GM21529 (cell line): ENCODE measurements at regions not wholly inside any gene's neighbourhood (a gene's known extent, or its start where the extent isn't known, plus 50 kb on each side); places are given as distances from the start of the nearest gene placed in this dataset.

Source experiments
- ATAC-seq: cut with Tn5 transposase; IDR thresholded peaks from one replicate; pipeline ENCODE4 v1.9.1; 2021; ENCODE audit not compliant: unreplicated experiment

DNA sequence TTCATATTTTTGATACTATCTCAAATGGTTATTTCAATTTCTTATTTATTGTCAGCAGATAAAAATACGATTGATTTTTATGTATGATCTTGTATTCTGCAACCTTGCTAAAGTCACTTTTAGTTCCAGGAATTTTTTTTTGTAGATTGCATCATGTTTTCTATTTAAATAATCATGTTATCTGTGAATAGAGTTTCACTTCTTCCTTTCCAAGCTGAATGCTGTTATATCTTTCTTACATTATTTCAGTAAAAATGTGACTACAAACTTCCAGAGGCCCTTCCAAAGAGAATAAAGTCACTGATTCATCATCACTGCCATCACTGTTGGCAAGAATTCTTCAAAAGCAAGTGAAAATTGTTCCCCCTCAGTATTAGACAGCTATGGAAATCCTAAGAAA lies 104.7 kb upstream of the RAP1B start:
- no peak for ATAC-seq

DNA sequence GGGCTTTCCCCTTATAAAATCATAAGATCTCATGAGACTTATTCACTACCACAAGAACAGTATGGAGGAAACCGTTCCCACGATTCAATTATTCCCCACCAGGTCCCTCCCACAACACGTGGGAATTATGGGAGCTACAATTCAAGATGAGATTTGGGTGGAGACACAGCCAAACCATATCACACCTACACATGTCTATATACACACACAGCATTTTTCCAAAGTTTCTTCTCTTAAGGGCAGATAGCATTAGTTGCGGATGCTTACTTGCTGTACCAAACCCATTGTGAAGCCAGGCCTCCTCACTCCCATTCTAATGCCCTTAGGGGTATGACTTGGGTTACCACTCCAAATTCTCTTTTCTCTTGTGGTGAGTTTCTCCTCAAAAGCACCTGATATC lies 104.1 kb upstream of the RAP1B start:
- no peak for ATAC-seq

DNA sequence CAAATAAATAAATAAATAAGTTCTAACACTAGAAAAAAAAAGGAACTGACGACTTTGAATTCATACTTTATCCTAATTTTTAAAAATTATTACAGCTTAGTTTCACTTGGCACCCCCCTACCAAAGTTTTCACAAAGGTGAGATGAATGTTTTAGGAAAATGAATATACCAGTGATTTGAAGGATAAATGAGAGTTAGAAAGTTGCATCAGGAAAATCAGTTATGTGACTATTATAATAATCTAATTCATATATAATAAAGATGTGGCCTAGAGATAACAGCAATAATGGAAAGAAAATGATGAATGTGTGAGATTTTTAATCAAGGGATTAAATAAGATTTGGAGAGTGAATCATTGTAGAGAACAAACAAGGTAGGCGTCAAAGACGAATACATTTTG lies 103.0 kb upstream of the RAP1B start:
- ATAC-seq = no peak

DNA sequence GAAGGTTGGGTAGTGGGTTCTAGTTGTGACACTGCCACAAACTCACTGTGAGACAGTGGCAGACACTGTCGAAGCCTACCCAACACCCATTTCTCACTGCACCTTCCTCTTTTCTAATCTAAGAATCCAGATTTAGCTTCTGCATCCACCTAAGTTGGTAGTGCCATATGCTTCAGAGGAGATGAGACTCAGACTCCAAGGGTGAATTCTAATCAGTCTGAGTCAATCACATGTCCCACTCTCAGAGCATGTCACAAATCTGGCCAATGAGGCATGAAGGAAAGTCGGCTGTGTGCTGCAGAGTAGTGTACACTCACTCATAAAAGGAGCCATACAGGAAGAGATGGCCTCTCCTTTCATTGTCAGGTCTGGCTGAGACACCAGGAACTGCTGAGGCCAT lies 102.1 kb upstream of the RAP1B start:
- no peak for ATAC-seq

DNA sequence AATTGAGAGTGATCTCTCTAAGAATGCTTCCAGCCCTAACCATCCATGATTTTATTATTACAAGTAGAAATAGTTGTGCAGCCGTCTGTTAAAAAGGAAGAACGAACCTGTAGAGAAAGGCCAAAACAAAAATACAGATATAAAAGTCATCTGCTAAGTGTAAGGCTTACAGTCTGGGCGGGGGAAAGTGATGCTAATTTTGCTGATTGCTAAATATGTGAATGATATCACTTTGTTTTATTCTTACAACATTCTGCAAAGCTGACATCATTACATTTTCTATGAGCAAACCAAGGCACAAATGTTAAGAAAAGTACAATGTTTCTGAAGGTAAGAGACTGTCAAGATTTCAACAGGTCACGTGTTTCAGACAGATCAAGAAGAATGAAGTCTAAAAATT lies 101.5 kb upstream of the RAP1B start:
- ATAC-seq = no peak

DNA sequence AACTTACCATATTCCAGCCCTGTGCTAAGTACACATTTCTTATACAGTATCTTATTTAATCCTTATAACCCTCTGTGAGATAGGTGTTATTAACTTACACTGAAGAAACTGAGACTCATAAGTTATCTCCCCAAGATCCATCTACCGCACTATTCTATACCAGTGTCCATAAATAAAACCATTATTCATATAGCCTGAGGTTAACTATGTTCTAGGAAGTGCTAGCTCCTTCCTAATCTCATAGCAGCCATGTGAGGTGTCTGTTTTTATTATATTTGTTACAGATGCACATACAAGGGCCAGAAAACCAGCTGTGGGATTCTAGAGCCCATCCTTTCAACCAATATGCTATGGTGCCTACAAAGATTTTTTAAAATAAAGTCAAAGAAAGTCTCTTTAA lies 100.3 kb upstream of the RAP1B start:
- no peak for ATAC-seq

DNA sequence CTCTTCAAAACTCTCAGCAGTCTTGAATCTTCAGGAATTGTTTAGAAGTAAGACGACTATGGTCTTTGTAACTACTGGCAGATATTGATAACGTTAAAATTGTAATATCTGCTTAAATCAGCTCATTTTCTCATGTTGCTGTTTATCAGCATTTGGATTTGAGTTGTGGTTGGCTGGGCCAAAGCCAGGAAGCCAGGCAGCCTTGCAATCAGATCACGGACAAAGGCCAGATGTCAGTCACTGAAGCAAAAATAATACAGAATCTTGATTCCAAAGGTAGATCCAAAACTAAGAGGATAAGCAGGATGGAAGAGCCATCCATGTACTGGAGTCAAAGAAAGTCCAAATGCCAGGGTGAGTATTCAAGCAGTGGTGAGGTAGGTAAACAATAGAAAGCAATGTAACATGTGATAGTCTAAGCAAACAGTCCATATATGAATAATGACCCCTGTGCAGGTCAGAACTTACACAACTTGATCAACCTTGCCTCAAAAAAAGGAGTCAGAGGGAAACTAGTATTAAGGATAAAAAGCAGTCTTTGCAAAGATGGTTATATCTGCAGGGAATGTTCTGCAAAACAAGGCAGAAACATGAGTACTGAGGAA lies 95.8 kb upstream of the RAP1B start:
- no peak for ATAC-seq

DNA sequence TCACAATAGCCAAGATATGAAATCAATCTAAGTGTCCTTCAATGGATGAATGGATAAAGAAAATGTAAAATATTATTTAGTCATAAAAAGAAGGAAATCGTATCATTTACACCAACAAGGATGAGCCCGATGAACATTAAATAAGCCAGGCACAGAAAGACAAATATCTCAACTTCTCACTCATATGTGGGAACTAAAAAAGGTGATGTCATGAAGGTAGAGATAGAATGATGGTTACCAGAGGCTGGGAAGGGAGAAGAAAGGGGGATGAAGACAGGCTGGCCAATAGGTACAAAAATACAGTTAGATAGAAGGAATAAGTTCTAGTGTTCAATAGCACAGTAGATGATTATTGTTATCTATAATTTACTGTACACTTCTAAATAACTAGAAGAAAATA lies 94.9 kb upstream of the RAP1B start:
- no peak for ATAC-seq

DNA sequence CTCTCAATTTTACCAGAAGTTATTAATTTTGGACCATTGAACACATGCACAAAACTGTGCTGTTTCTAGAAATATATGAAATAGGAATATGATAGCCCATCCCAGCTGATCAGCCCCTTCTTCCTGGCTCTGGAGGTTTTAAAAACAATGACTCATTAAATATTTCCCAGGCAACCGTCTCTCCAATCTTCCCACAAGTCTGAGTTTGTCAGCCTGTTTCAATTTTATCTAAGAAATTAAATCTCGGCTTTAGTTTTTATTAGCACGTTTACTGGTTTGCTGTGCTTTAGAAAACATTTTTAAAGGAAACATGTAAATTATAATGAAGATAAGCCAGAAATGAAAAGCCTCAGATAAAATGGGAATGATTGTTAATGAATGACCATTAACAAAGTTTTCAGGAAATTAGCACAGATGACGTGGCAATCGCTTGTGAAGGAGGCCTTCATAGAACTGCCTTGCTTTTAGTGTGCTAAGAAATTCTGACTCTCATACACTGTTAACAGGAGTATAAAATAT lies 89.3 kb upstream of the RAP1B start:
- ATAC-seq = no peak

DNA sequence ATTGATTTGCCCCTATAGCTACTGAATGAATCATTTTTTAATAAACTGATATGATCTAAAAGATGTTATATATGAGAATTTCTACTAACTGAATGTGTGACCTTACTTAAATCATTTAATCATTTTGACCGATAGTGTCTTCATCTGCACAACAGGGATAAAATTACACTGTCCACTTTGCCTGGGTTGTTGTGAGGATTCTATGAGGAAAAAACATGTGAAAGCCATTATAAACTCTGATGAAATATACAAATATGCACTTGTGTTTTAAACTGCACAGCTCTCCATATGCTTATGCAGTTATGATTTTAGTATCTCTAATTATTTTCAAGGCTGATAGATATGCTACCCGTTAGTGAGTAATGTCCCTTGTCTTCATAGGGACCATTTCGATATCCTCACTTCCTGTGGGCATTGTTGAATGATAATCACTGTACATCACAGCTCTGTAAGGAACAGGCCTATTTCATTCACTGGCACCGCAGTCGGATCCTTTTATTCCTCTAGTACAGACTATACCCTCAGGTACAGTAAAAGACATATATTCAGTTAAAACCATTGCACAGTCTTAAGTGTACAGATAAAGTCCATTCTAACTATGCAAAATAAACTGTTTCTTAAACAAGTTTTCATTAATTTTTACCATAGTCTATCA lies 88.7 kb upstream of the RAP1B start:
- ATAC-seq = no peak

DNA sequence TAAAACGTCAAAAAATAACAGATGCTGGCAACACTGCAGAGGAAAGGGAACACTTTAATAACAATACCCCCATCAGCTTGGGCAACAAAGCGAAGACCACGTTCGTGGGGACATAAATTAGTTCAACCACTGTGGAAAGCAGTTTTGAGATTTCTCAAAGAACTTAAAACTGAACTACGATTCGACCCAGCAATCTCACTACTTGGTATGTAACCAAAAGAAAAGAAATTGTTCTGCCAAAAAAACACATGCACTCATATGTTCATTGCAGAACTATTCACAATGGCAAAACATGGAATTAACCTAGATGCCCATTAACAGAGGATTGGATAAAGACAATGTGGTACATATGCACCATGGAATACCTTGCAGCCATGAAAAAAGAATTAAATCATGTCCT lies 81.2 kb upstream of the RAP1B start:
- ATAC-seq = no peak

DNA sequence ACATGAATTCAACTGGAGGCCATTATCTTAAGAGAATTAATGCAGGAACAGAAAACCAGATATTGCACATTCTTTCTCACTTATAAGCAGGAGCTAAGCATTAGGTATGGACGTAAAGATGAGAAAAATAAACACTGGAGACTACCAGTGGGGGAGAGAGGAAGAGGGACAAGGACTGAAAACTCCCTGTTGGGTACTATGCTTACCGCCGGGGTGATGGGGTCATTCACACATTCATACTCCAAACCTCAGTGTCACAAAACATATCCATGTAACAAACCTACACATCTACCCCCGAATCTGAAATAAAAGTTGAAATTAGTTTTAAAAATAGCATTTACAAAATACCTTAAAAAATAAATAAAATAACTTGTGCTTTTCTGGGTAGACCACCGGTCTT lies 80.8 kb upstream of the RAP1B start:
- ATAC-seq = no peak

DNA sequence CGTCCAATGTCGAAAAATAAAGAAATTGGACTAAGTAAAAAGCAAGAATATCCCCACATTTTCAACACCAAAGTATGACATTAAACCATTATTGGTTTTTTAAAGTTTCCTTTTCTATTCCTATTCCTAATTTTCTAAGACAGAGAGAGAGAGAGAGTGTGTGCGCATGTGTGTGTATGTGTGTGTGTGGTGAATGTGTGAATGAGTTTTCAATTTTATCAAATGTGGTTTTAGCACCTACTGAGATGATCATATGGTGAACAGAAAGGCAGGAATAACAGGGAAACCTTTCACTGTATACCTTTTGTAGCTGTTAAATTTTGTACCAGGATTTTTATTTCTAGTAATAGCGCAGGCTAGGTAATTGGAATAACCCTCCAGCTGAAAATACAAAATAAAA lies 80.4 kb upstream of the RAP1B start:
- no peak for ATAC-seq

DNA sequence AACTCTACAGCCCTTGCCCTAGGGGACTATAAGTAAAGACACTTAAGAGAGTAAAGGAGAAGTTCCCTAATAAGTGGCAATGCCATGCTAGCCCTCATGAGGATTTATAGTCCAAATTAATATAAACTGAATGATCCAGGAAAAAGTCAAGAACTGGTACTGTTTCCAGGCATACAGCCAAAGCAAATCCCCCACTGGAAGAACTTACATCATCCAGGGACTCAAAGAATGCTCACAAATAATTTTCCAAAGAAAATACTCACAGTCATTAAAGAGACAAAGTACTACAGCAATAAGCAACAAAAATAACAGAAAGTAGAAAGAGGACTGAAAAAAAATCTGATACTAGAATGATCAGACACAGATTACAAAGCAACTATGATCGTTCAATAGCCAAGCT lies 79.7 kb upstream of the RAP1B start:
- ATAC-seq = no peak

DNA sequence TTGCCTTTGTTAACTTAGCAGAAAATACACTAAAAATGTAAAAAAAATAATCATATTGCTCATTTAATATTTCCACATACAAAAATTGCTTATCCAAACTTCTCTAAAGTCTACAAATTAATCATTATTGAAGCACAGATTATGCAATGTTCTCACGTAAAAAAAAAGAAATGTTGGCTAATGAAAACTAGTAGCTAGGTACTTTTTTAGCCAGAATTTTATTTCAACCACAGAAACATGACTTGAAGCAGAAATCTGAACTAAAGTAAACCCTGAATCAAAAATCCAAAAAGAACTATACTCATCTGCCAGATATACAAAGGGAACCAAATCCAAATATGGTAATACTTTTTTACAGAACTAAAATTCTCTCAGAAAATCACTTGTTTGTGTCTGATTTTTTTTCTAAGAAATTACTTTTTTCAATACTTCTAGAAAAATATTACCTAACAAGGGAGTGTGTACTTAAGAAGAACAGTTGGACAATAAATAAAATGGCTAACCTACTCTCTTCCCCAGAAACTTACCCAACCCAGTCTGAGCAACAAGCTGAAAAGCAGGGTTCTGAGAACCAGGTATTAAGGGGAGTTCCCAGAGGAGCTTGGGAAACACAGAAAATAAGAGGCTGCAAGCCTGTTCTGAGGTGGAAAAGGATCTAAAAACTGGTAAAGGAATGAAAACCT lies 78.4 kb upstream of the RAP1B start:
- ATAC-seq = no peak

DNA sequence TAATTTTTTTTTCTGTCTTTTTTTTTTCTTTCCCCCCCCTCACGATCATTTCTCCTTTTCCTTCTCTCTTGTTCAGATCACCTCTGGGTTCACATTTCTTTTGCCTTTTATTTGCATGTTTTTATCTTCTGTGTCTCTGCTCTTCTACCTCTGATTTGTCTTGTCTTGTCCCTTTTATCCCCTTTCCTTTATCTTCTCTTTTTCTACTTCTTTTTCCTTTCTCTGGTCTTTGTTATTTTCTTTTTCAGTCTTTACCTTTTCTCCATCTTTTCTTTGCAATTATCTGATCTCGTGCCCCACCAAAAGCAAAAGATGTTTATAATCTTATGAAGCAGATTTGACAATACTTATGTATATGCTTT lies 77.8 kb upstream of the RAP1B start:
- ATAC-seq = no peak

DNA sequence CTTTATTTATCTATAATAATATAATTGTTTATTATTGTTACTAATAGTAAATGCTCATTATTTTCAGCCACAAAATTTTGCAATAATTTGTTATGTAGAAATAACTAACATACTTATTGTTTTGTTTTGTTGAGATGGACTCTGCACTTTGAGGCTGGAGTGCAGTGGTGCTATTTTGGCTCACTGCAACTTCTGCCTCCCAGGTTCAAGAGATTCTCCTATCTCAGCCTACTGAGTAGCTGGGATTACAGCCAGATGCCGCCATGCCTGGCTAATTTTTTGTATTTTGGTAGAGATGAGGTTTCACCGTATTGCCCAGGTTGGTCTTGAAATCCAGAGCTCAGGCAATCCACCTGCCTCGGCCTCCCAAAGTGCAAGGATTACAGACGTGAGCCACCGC lies 76.6 kb upstream of the RAP1B start:
- ATAC-seq = no peak

DNA sequence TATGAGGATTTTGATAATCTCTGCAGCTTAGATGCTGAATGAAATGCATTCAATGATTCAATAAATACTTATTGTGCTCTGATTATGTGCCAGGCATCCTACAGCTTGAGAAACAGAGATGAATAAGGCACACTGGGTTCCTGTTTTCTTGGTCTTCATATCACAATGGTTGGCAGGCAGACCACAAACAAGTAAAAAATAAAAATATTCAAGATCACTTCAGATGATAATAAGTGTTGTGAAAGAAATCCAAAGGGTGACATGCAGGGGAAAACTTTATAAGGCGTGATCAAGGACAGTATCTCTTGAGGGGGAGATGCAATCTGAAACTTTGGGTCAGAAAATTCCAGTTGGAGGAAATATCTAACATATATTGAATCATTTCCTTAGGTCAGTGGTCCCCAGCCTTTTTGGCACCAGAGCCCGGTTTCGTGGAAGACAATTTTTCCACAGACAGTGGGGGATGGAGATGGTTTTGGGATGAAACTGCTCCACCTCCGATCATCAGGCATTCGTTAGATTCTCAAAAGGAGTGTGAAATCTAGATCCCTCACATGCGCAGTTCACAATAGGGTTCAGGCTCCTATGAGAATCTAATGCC lies 73.7 kb upstream of the RAP1B start:
- ATAC-seq = no peak

DNA sequence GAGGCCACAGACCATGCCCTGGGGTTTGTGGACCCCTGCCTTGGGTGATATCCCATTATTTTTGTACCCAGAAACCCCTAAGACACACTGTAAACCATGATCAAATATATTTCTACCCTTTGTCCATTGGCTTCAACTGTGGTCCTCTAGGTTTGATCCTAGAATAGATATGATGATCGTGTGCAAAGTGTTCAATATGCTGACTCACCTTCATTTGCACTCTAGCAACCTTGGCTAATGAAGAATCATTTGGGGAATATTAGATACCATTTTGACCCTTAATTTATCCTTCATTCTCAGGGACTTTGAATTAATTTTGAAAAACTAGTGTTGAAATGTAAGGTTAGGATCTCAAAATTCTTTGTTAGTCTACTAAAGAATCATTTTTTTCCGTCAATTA lies 73.1 kb upstream of the RAP1B start:
- no peak for ATAC-seq

DNA sequence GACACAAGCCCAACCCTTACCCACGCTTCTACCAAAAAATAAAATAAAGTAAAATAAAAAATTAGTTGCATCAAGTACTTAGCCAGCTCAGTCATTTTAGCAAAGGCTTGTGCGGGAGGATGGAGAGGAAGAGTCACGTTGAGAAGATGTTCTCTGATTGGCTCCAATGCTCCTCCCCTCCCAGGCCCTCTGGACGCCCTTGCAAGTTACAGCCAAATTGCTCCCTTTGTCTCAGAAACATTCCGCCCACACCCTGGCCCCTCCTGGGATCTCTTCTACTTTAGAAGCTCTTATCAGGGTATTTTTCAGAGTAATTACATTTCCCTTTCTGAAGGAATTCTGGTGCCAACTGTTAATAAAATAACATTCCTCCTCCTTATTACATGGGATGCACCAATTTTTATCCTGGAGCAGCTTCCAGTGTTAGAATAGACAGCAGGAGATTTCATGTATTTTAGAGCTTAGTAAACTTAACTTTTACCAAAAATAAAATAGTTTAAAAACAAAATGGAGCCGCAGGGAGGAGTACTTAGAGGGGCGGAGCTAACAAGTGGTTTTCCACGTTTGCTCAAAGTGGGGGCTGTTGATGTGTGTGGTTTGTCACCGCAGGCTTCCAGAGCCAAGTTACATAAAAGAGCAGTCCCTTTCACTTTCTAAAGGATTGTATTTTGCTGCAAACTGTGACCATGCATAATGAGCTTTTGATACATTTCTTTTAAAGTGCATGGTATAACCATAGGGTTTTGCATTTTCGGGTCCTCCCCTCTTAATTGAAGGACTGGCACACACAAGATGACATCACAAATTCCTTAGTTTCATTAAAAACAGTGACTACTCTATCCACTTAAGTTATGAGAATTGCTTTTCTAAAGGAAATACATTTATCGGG lies 71.7 kb upstream of the RAP1B start:
- no peak for ATAC-seq

DNA sequence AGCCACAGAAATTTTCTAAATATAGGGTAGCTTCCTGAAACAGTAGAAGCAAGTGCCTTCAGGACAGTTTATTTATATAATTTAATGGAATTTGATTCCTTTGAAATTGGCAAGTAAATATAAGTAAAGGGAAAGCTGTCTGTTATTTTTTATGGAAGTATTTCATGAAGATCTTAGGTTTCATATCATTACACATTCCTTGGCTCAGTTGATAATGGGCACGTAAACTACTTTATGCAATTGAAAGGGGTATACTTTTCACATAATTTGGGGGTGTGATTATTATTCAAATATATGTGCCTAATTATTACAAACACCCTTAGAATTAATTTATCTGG lies 71.1 kb upstream of the RAP1B start:
- no peak for ATAC-seq
